ENCODE measurements at regions not wholly inside any gene's neighbourhood (a gene's known extent, or its start where the extent isn't known, plus 50 kb on each side); places are given as distances from the start of the nearest gene placed in this dataset.

DNA sequence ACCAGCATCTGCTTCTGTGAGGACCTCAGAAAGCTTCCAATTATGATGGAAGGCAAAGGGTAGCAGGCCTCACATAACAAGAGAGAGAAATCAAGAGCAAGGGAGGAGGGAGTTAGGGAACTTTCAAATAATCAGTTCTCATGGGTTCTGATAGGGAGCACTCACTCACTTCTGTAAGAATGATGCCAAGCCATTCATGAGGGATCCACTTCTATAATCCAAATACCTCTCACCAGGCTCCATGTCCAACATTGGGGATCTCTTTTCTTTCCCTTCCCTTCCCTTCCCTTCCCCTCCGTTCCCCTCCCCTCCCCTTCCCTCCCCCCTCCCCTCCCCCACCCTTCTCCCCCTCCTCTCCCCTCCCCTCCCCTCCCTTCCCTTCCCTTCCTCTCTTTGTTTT, 884.6 kb upstream of the GHITM start:
- Histone ChIP-seq H3K9me3 (ENCODE audit: insufficient read depth in 2 of 2, low read depth in 1 of 2, low read length in 1 of 2) (peaks cover 12 to 21% of the 10 kb centered on the region in 2 experiments), H2BK120ac (replicated peaks; ENCODE audit: low read depth, low read length) (no peak overlapping the region), H2BK15ac (ENCODE audit: low read length) (no peak overlapping the region), H3K36me3 (ENCODE audit: control insufficient read depth in 2 of 4, insufficient read depth in 4 of 4, low read length in 3 of 4) (no peaks in the 10 kb centered on the region), H4K20me1 (replicated peaks in 1 of 2; ENCODE audit: control insufficient read depth in 1 of 2, insufficient read depth in 2 of 2, low read length in 2 of 2) (no peaks in the 10 kb centered on the region), H2AK5ac (ENCODE audit: low read depth, low read length) (no peak overlapping the region), H2BK12ac (ENCODE audit: low read depth, low read length) (no peak overlapping the region), H3K4ac (replicated peaks; ENCODE audit: insufficient read length, low read depth, low read length) (no peak overlapping the region), H4K91ac (replicated peaks; ENCODE audit: insufficient read length, low read length) (no peak overlapping the region), H4K5ac (ENCODE audit: insufficient read length, low read depth, low read length) (no peak overlapping the region), H3K14ac (ENCODE audit: insufficient read length) (no peak overlapping the region), H3K56ac (replicated peaks; ENCODE audit: insufficient read length, low read depth, low read length) (no peak overlapping the region), H2BK5ac (ENCODE audit: low read depth, low read length) (no peak overlapping the region), H3K23me2 (ENCODE audit: low read depth, low read length) (no peaks in the 10 kb centered on the region), H3K27ac (ENCODE audit: low read depth, low read length) (no peak overlapping the region), H3K4me1 (replicated peaks in 1 of 4; ENCODE audit: control insufficient read depth in 3 of 4, insufficient read depth in 4 of 4, low read length in 3 of 4) (no peaks in the 10 kb centered on the region), H2AFZ (ENCODE audit: low read length) (no peak overlapping the region), H3K79me1 (ENCODE audit: low read depth, low read length) (no peaks in the 10 kb centered on the region), H2BK20ac (ENCODE audit: low read length) (no peak overlapping the region), H3K4me2 (ENCODE audit: insufficient read depth in 1 of 2, low read depth in 2 of 2, low read length in 2 of 2) (no peak overlapping the region), H3K4me3 (ENCODE audit: extremely low read depth in 1 of 4, insufficient read depth in 2 of 4, low read depth in 3 of 4, low read length in 4 of 4) (no peak overlapping the region), H3K18ac (ENCODE audit: extremely low read depth, low read length) (no peak overlapping the region), H3K23ac (ENCODE audit: insufficient read length) (no peak overlapping the region), H3K9ac (replicated peaks in 1 of 4; ENCODE audit: extremely low read depth in 1 of 4, low read depth in 3 of 4, low read length in 3 of 4) (no peak overlapping the region), H4K8ac (ENCODE audit: extremely low read depth, insufficient read depth, low read length) (no peak overlapping the region), H3K79me2 (ENCODE audit: control insufficient read depth in 1 of 2, insufficient read depth in 2 of 2, low read length in 2 of 2) (no peaks in the 10 kb centered on the region), H3K27me3 (replicated peaks in 1 of 4; ENCODE audit: control insufficient read depth in 3 of 4, extremely low read depth in 1 of 4, insufficient read depth in 3 of 4, low read length in 3 of 4) (peaks cover 0 to 1% (median 0%) of the 10 kb centered on the region in 4 experiments; a peak in 1 of 7 replicates)
- TF ChIP-seq TBP (IDR thresholded peaks at IDR 0.05; ENCODE audit: low read depth, low read length), result no peak
- TF ChIP-seq, protein P1, sequence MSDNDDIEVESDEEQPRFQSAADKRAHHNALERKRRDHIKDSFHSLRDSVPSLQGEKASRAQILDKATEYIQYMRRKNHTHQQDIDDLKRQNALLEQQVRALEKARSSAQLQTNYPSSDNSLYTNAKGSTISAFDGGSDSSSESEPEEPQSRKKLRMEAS (IDR thresholded peaks at IDR 0.05), result no peak
- TF ChIP-seq CBX5 (IDR thresholded peaks at IDR 0.05; ENCODE audit: low read depth, low read length), result no peak
- no peak for TF ChIP-seq SIX5 (IDR thresholded peaks at IDR 0.05; ENCODE audit: low read depth, low read length)
- TF ChIP-seq KDM1A (IDR thresholded peaks at IDR 0.05; ENCODE audit: borderline replicate concordance, low read length), result no peak
- FAIRE-seq, result no peak
- DNase-seq (ENCODE audit: low read depth in 1 of 2, low spot score in 2 of 2), result no peak
- ChIA-PET CTCF (ENCODE audit: partially characterized antibody) (no interaction called here), POLR2A (ENCODE audit: partially characterized antibody) (no interaction called here)
- no CpG with 5 or more reads among the region's 1 CpG for WGBS, 2 experiments (ENCODE audit: extremely low coverage in 1 of 2, insufficient coverage in 1 of 2, insufficient read length in 1 of 2, insufficient replicate concordance in 2 of 2, low coverage in 1 of 2, low lambda C conversion rate in 2 of 2, missing lambda C conversion rate in 1 of 2)
